Lower leg skin (tissue), 3 donors: ENCODE measurements at regions not wholly inside any gene's neighbourhood (a gene's known extent, or its start where the extent isn't known, plus 50 kb on each side); places are given as distances from the start of the nearest gene placed in this dataset.

Source experiments
- POLR2A ChIP-seq, 2 donors: fragments of 450-650 bp; IDR thresholded peaks; one replicate each; pipeline ENCODE4 v1.6.1; 2016 to 2017; ENCODE audit warnings: antibody characterized with exemption in 2 of 2, mild to moderate bottlenecking in 1 of 2, moderate library complexity in 1 of 2
- TF ChIP-seq, protein P1 (sequence below), 3 donors: fragments of 450-650 bp; IDR thresholded peaks; one replicate each; pipeline ENCODE4 v1.5.1; 2016; ENCODE audit warnings: antibody characterized with exemption in 3 of 3, mild to moderate bottlenecking in 3 of 3, moderate library complexity in 2 of 3

DNA sequence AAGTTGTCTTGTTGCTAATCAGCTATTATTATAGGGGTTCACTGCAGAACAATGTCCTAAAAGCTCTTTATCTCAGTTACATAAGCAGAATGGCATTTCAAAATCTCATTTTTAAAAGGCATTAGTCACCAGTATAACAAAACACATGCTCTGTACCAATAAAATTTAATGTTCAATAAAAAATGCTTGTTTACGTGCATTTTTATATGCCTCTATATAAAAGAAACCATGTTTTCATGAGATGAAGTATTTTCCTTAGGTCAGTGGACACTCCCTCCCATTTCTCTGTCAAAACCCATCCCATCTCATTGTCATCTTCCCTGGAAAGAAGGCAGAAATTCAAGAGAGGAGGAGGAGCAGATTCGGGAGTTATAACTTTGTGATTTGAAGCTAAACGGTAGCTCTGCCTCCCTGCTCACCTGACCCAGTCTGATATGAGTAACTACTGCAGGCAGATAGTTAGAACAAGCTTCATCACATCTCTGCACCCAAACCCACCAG, 231.9 kb upstream of the SIX2 start:
- TF ChIP-seq POLR2A (IDR thresholded peaks at IDR 0.05) = no peak
- TF ChIP-seq, protein P1, sequence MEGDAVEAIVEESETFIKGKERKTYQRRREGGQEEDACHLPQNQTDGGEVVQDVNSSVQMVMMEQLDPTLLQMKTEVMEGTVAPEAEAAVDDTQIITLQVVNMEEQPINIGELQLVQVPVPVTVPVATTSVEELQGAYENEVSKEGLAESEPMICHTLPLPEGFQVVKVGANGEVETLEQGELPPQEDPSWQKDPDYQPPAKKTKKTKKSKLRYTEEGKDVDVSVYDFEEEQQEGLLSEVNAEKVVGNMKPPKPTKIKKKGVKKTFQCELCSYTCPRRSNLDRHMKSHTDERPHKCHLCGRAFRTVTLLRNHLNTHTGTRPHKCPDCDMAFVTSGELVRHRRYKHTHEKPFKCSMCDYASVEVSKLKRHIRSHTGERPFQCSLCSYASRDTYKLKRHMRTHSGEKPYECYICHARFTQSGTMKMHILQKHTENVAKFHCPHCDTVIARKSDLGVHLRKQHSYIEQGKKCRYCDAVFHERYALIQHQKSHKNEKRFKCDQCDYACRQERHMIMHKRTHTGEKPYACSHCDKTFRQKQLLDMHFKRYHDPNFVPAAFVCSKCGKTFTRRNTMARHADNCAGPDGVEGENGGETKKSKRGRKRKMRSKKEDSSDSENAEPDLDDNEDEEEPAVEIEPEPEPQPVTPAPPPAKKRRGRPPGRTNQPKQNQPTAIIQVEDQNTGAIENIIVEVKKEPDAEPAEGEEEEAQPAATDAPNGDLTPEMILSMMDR (IDR thresholded peaks at IDR 0.05) = no peak
